Panc1 (cell line): ENCODE measurements at regions not wholly inside any gene's neighbourhood (a gene's known extent, or its start where the extent isn't known, plus 50 kb on each side); places are given as distances from the start of the nearest gene placed in this dataset.

ENCODE experiments used
- CTCF ChIP-seq: fragments of 450-650 bp; IDR thresholded peaks from 2 replicates; pipeline ENCODE4 v1.5.1; 2017; ENCODE audit warnings: mild to moderate bottlenecking
- POLR2AphosphoS5 ChIP-seq: IDR thresholded peaks from 2 replicates; pipeline ENCODE4 v1.6.1; 2012; ENCODE audit warnings: mild to moderate bottlenecking, low read depth, low read length, moderate library complexity
- REST ChIP-seq, 2 experiments: IDR thresholded peaks; 2 replicates each; pipeline ENCODE4 v1.6.1; 2011 to 2012; ENCODE audit warnings: low read depth in 2 of 2, control low read depth in 1 of 2, low read length in 1 of 2, mild to moderate bottlenecking in 1 of 2, moderate library complexity in 1 of 2; ENCODE audit not compliant: insufficient read depth in 1 of 2
- SIN3A ChIP-seq: IDR thresholded peaks from 2 replicates; pipeline ENCODE4 v1.6.1; 2012; ENCODE audit warnings: low read depth, mild to moderate bottlenecking, low read length, moderate library complexity, borderline replicate concordance; ENCODE audit not compliant: insufficient read depth
- TCF7L2 ChIP-seq: IDR thresholded peaks from 2 replicates; pipeline ENCODE4 v1.6.1; 2011; ENCODE audit warnings: mild to moderate bottlenecking, low read depth, low read length, inconsistent platforms

- no peak for TF ChIP-seq SIN3A
- no peak for TF ChIP-seq CTCF
- no peak for TF ChIP-seq REST (IDR thresholded peaks at IDR 0.05; ENCODE audit: insufficient read depth in 1 of 2, low read depth in 2 of 2, low read length in 1 of 2)
- no peak for TF ChIP-seq POLR2AphosphoS5
- TF ChIP-seq TCF7L2: no peak
Observed at GRCh38 chr14:97462081-97462480, 664.9 kb downstream of the VRK1 start.
